IMR-90 (cell line): ENCODE measurements at regions not wholly inside any gene's neighbourhood (a gene's known extent, or its start where the extent isn't known, plus 50 kb on each side); places are given as distances from the start of the nearest gene placed in this dataset.

Source experiments
- BHLHE40 ChIP-seq: fragments of 150-350 bp; IDR thresholded peaks from 2 replicates; pipeline ENCODE4 v1.6.1; 2016; ENCODE audit warnings: mild to moderate bottlenecking, low read depth, low read length
- CEBPB ChIP-seq: IDR thresholded peaks from 2 replicates; pipeline ENCODE4 v1.6.1; 2012; ENCODE audit warnings: low read depth, low read length, improper control_type of control experiment
- MAFK ChIP-seq: IDR thresholded peaks from 2 replicates; pipeline ENCODE4 v1.6.1; 2012; ENCODE audit warnings: low read depth, low read length, improper control_type of control experiment
- POLR2A ChIP-seq: IDR thresholded peaks from 2 replicates; pipeline ENCODE4 v1.6.1; 2012; ENCODE audit warnings: mild to moderate bottlenecking, low read depth, low read length
- RAD21 ChIP-seq: IDR thresholded peaks from 2 replicates; pipeline ENCODE4 v1.6.1; 2012; ENCODE audit warnings: low read length, improper control_type of control experiment
- TF ChIP-seq, protein P1 (sequence below): conservative IDR thresholded peaks from 2 replicates; pipeline ENCODE4 v1.5.1; 2012; ENCODE audit warnings: mild to moderate bottlenecking, low read depth, low read length, improper control_type of control experiment
- TF ChIP-seq, protein P2 (sequence below): fragments of 150-350 bp; IDR thresholded peaks from 2 replicates; pipeline ENCODE4 v1.6.1; 2017; ENCODE audit warnings: mild to moderate bottlenecking, antibody characterized with exemption, low read length, low read depth

GRCh38 chr12:94736004-94736403, 85.6 kb upstream of the TMCC3 start:
- TF ChIP-seq, protein P1, sequence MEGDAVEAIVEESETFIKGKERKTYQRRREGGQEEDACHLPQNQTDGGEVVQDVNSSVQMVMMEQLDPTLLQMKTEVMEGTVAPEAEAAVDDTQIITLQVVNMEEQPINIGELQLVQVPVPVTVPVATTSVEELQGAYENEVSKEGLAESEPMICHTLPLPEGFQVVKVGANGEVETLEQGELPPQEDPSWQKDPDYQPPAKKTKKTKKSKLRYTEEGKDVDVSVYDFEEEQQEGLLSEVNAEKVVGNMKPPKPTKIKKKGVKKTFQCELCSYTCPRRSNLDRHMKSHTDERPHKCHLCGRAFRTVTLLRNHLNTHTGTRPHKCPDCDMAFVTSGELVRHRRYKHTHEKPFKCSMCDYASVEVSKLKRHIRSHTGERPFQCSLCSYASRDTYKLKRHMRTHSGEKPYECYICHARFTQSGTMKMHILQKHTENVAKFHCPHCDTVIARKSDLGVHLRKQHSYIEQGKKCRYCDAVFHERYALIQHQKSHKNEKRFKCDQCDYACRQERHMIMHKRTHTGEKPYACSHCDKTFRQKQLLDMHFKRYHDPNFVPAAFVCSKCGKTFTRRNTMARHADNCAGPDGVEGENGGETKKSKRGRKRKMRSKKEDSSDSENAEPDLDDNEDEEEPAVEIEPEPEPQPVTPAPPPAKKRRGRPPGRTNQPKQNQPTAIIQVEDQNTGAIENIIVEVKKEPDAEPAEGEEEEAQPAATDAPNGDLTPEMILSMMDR, result no peak
- TF ChIP-seq, protein P2, sequence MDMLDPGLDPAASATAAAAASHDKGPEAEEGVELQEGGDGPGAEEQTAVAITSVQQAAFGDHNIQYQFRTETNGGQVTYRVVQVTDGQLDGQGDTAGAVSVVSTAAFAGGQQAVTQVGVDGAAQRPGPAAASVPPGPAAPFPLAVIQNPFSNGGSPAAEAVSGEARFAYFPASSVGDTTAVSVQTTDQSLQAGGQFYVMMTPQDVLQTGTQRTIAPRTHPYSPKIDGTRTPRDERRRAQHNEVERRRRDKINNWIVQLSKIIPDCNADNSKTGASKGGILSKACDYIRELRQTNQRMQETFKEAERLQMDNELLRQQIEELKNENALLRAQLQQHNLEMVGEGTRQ, result no peak
- no peak for TF ChIP-seq POLR2A
- TF ChIP-seq RAD21, result no peak
- no peak for TF ChIP-seq CEBPB
- TF ChIP-seq MAFK, result no peak
- TF ChIP-seq BHLHE40, result no peak
